ENCODE measurements at regions not wholly inside any gene's neighbourhood (a gene's known extent, or its start where the extent isn't known, plus 50 kb on each side); places are given as distances from the start of the nearest gene placed in this dataset.

DNA sequence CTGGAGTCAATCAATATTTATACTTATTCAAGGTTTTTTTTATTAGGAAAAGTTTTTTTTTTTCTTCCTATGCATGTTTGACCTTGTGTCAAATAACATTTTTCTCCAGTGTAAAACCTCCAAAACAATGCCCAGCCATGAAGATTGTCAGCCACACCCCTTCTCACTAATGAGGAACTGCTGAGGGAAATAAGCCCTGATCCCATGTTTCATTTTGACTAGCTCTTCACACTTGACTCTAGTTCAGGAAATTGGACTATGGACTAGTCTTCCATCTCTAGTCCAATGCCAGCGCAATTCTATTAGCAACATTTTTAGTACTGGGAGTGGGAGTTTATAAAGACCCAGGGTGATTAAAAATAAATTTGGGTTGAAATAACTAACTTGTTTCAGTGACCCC is 275.6 kb upstream of the CXCR4 start:
- no peak overlapping the region for H3K4me3 ChIP-seq (replicated peaks; ENCODE audit: low read depth, low read length)
- TF ChIP-seq, protein P1, sequence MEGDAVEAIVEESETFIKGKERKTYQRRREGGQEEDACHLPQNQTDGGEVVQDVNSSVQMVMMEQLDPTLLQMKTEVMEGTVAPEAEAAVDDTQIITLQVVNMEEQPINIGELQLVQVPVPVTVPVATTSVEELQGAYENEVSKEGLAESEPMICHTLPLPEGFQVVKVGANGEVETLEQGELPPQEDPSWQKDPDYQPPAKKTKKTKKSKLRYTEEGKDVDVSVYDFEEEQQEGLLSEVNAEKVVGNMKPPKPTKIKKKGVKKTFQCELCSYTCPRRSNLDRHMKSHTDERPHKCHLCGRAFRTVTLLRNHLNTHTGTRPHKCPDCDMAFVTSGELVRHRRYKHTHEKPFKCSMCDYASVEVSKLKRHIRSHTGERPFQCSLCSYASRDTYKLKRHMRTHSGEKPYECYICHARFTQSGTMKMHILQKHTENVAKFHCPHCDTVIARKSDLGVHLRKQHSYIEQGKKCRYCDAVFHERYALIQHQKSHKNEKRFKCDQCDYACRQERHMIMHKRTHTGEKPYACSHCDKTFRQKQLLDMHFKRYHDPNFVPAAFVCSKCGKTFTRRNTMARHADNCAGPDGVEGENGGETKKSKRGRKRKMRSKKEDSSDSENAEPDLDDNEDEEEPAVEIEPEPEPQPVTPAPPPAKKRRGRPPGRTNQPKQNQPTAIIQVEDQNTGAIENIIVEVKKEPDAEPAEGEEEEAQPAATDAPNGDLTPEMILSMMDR (IDR thresholded peaks at IDR 0.05; ENCODE audit: low read depth, low read length, missing control alignments) = no peak
- DNase-seq (ENCODE audit: extremely low read depth, low read depth) = no peak

DNA sequence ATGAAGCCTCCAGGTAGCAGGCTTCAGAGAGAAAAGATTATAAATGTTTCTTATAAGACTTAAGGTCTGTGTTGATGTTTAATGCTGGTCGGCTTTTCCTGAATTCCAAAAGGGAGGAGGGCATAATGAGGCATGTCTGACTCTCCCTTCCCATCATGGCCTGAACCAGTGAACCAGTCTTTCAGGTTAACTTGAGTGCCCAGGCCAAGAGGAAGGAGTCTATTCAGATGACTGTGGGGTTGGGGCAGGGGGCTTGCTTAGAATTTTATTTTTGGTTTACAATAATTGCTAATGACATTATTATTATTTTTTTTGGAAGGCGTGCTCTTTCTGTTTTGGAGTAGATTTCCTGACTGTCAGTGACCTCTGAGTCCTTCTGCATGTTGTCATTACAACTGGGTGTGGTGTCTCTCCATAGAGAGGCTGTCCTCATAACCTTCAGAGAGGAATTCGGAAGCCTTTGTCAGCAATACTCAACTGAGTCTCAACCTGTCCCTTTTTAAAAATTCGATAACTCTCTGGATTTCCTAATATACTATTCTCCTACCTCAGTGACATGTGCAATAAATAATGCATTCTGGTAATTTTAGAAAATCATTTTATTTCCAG is 275.1 kb upstream of the CXCR4 start:
- no peak overlapping the region for H3K4me3 ChIP-seq (replicated peaks; ENCODE audit: low read depth, low read length)
- DNase-seq (ENCODE audit: extremely low read depth, low read depth) = no peak
- TF ChIP-seq, protein P1 (IDR thresholded peaks at IDR 0.05; ENCODE audit: low read depth, low read length, missing control alignments) = no peak

DNA sequence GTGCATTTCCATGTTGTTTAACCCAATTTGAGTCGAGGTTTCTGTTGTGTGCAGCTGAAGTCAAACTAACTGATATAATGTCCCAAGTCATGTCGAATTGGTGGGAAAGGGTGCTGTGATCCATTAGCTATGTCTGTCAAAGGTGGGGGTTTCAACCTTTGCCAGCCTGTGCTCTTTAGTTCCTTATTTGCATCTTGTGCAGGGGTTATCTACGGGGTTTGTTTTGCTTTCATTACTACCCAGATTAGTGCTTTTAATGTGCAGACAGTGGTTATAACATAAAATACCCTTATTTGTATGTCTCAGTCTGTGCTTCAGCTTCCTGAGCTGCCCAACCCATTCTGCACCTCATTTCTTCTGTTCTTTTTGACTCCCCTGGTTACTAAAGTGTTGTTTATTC is 271.9 kb upstream of the CXCR4 start:
- TF ChIP-seq, protein P1 (IDR thresholded peaks at IDR 0.05; ENCODE audit: low read depth, low read length, missing control alignments) = no peak
- H3K4me3 ChIP-seq (replicated peaks; ENCODE audit: low read depth, low read length) = no peak overlapping the region
- DNase-seq (ENCODE audit: extremely low read depth, low read depth) = no peak

DNA sequence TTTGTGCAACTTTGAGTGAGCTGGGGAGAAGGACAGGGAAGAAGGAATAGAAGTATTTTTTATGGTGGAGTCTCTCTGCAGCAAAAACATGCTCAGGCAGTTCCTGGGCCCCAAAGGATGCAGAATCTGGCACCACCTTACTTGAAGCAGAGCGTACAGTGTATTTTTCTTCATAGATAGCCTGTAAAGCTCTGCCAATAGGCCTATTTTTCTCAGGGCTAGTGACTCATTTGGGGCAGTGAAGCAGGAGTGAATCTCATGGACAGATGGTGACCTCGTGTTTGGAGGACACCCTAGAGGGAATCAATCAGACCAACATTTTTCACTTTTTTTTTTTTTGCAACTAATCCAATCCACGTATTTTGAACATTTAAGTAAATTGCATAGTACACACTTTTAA is 268.1 kb upstream of the CXCR4 start:
- DNase-seq (ENCODE audit: extremely low read depth, low read depth) = peak; percentile 38
- TF ChIP-seq, protein P1 (IDR thresholded peaks at IDR 0.05; ENCODE audit: low read depth, low read length, missing control alignments) = no peak
- H3K4me3 ChIP-seq (replicated peaks; ENCODE audit: low read depth, low read length) = no peak overlapping the region

DNA sequence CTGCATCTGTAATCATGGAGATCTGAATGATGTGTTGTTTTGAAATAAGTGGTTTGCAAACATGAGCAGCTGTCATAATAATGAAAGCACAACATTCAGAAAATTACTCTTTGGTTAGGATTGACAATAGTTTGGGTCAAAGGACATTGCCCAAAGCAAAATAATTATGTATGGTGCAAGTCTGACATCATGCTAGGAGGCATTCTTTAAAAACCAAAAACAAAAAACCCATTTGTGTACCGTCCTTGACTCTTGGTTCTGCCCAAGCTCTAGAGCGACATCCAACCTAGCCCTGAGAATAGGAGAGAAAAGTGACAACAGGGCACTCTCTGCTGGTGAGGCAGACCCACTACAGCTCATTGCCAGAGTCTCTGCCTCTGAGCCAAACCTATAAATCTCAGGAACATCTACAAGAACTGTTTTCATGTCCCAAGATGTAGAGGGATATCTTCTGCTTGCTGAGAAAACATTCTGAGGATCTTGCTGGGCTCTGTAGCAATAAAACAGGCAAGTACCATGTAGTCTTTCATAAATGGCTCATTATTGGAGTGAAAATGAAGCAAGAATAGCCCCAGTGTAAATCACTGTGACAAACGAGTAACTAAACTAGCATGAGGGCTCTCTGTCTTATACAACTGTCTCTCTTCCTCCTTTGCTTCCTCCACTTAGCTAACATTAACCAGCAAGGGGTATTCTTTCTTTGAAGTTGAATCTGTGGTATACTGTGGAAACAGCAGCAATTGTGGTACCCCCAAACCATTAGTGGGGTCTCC is 266.8 kb upstream of the CXCR4 start:
- H3K4me3 ChIP-seq (replicated peaks; ENCODE audit: low read depth, low read length) = no peak overlapping the region
- TF ChIP-seq, protein P1 (IDR thresholded peaks at IDR 0.05; ENCODE audit: low read depth, low read length, missing control alignments) = peak; percentile 51
- DNase-seq (ENCODE audit: extremely low read depth, low read depth) = no peak

DNA sequence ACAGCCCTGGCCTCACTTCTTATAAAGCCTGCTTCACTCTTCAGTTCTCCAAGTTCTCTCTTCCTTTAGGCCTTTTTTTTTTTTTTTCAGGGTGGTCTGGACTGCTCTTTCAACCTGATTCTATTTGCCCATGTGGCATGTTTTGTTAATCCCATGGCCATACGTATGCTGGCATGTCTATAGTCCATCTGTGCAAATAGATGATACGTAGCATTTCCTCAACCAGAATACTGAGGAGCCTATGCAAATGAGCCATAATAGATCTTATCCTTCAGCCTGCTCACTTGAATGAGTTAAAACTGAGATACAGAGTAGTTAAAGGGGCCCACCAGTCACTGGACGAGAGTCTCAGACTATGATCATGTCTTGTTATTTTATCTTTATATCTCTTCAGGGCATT is 265.2 kb upstream of the CXCR4 start:
- TF ChIP-seq, protein P1 (IDR thresholded peaks at IDR 0.05; ENCODE audit: low read depth, low read length, missing control alignments) = no peak
- DNase-seq (ENCODE audit: extremely low read depth, low read depth) = no peak
- H3K4me3 ChIP-seq (replicated peaks; ENCODE audit: low read depth, low read length) = no peak overlapping the region

All from HFF-Myc (cell line).